NCI-H1092 treated with DMSO at 0.1 percent for 48 hours (cell line): ENCODE measurements at regions not wholly inside any gene's neighbourhood (a gene's known extent, or its start where the extent isn't known, plus 50 kb on each side); places are given as distances from the start of the nearest gene placed in this dataset.
"Not testable (repeated sequence)": the region's sequence is repeated elsewhere in the genome, so short reads cannot be mapped to it uniquely, and the experiment has no call there.

Experiments
- DNase-seq: peaks from one replicate; lab custom pipeline; 2025; lab: John Stamatoyannopoulos, UW

- no peak for DNase-seq
Observed at GRCh38 chr5:116887104-116887503, 312.5 kb upstream of the SEMA6A start.

GRCh38 chr5:116885825-116886224, 311.2 kb upstream of the SEMA6A start:
- no peak for DNase-seq

GRCh38 chr5:116883875-116884274, 309.3 kb upstream of the SEMA6A start:
- DNase-seq: no peak

- peak; percentile 70 for DNase-seq
Observed at GRCh38 chr5:116881921-116882531, 307.4 kb upstream of the SEMA6A start.

GRCh38 chr5:116880601-116881000, 306.0 kb upstream of the SEMA6A start:
- DNase-seq: no peak

- DNase-seq: no peak
Observed at GRCh38 chr5:116880150-116880549, 305.5 kb upstream of the SEMA6A start.

GRCh38 chr5:116876240-116876840, 301.7 kb upstream of the SEMA6A start:
- DNase-seq: no peak

- no peak for DNase-seq
Observed at GRCh38 chr5:116872986-116873385, 298.4 kb upstream of the SEMA6A start.

- no peak for DNase-seq
Observed at GRCh38 chr5:116872486-116872885, 297.9 kb upstream of the SEMA6A start.

GRCh38 chr5:116867825-116868224, 293.2 kb upstream of the SEMA6A start:
- DNase-seq: not testable (repeated sequence)

- no peak for DNase-seq
Observed at GRCh38 chr5:116865651-116866050, 291.0 kb upstream of the SEMA6A start.

- DNase-seq: no peak
Observed at GRCh38 chr5:116864838-116865190, 290.2 kb upstream of the SEMA6A start.

GRCh38 chr5:116864157-116864837, 289.7 kb upstream of the SEMA6A start:
- peak; percentile 18 for DNase-seq

GRCh38 chr5:116862632-116863455, 288.2 kb upstream of the SEMA6A start:
- no peak for DNase-seq

- DNase-seq: no peak
Observed at GRCh38 chr5:116861666-116862065, 287.0 kb upstream of the SEMA6A start.

- DNase-seq: no peak
Observed at GRCh38 chr5:116861097-116861496, 286.5 kb upstream of the SEMA6A start.

- DNase-seq: no peak
Observed at GRCh38 chr5:116859666-116860320, 285.2 kb upstream of the SEMA6A start.

- DNase-seq: no peak
Observed at GRCh38 chr5:116858705-116859333, 284.2 kb upstream of the SEMA6A start.

GRCh38 chr5:116858020-116858419, 283.4 kb upstream of the SEMA6A start:
- not testable (repeated sequence) for DNase-seq

GRCh38 chr5:116856271-116856670, 281.6 kb upstream of the SEMA6A start:
- no peak for DNase-seq

- DNase-seq: no peak
Observed at GRCh38 chr5:116853992-116854391, 279.4 kb upstream of the SEMA6A start.
